Tibial nerve (tissue), 3 donors: ENCODE measurements at regions not wholly inside any gene's neighbourhood (a gene's known extent, or its start where the extent isn't known, plus 50 kb on each side); places are given as distances from the start of the nearest gene placed in this dataset.

Source experiments
- POLR2A ChIP-seq, 2 donors: fragments of 450-650 bp; IDR thresholded peaks; one replicate each; pipeline ENCODE4 v1.6.1; 2017; ENCODE audit warnings: antibody characterized with exemption in 2 of 2, mild to moderate bottlenecking in 2 of 2, moderate library complexity in 2 of 2
- TF ChIP-seq, protein P1 (sequence below), 5 experiments: fragments of 200-600 bp in 3 of 5; fragments of 450-650 bp in 2 of 5; sonication (generic) in 3 of 5; IDR thresholded peaks; one replicate each; pipeline ENCODE4 v1.5.1; 2016 to 2019; ENCODE audit warnings: antibody characterized with exemption in 5 of 5, mild to moderate bottlenecking in 3 of 5, moderate library complexity in 2 of 5

DNA sequence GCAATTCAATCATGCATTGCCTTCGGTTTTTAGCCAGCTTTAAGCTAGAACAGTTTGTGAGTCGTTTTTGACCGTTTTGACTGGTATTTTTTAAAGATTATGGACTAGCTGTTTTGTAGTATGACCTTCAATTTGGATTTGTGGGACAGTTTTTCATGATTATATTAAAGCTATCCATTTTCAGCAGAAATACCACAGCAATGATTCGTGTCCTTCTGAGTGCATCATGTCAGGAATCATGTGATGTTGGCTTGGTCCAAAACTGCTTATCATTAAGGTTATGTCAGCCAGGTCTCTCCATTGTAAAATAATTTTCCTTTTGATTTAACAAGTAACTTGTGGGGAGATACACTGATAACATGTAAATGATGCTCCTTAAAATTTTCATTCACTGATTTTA lies 229.0 kb downstream of the POSTN start:
- TF ChIP-seq, protein P1, sequence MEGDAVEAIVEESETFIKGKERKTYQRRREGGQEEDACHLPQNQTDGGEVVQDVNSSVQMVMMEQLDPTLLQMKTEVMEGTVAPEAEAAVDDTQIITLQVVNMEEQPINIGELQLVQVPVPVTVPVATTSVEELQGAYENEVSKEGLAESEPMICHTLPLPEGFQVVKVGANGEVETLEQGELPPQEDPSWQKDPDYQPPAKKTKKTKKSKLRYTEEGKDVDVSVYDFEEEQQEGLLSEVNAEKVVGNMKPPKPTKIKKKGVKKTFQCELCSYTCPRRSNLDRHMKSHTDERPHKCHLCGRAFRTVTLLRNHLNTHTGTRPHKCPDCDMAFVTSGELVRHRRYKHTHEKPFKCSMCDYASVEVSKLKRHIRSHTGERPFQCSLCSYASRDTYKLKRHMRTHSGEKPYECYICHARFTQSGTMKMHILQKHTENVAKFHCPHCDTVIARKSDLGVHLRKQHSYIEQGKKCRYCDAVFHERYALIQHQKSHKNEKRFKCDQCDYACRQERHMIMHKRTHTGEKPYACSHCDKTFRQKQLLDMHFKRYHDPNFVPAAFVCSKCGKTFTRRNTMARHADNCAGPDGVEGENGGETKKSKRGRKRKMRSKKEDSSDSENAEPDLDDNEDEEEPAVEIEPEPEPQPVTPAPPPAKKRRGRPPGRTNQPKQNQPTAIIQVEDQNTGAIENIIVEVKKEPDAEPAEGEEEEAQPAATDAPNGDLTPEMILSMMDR (IDR thresholded peaks at IDR 0.05): no peak
- TF ChIP-seq POLR2A (IDR thresholded peaks at IDR 0.05): no peak
